ENCODE measurements at regions not wholly inside any gene's neighbourhood (a gene's known extent, or its start where the extent isn't known, plus 50 kb on each side); places are given as distances from the start of the nearest gene placed in this dataset.

DNA sequence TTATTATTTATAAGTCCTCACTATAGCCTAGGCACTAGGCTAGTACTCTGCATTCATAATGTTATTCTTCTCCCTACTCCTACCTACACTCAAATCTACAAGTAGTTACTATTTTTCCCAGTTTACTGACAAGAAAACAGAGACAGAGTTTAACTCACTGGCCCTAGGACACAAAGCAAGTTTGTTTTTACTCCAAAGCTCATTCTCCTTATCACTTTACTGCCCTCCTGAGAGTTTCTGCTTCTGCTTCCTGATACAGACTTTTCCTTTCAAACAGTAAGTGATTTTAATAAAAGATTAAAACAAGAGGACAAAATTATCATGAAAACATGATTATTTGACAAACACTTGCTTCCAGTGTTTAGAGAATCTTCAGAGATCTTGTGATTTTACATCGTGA is 60.6 kb upstream of the CADPS start:
- no peaks in the 10 kb centered on the region for H3K27me3 ChIP-seq (ENCODE audit: insufficient read depth, poor library complexity, severe bottlenecking)
- no peak overlapping the region for H3K4me3 ChIP-seq (replicated peaks; ENCODE audit: insufficient read depth, low read length)
- TF ChIP-seq, protein P1, sequence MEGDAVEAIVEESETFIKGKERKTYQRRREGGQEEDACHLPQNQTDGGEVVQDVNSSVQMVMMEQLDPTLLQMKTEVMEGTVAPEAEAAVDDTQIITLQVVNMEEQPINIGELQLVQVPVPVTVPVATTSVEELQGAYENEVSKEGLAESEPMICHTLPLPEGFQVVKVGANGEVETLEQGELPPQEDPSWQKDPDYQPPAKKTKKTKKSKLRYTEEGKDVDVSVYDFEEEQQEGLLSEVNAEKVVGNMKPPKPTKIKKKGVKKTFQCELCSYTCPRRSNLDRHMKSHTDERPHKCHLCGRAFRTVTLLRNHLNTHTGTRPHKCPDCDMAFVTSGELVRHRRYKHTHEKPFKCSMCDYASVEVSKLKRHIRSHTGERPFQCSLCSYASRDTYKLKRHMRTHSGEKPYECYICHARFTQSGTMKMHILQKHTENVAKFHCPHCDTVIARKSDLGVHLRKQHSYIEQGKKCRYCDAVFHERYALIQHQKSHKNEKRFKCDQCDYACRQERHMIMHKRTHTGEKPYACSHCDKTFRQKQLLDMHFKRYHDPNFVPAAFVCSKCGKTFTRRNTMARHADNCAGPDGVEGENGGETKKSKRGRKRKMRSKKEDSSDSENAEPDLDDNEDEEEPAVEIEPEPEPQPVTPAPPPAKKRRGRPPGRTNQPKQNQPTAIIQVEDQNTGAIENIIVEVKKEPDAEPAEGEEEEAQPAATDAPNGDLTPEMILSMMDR (IDR thresholded peaks at IDR 0.05; ENCODE audit: insufficient read depth, low read length) = no peak
- TF ChIP-seq GABPA (IDR thresholded peaks at IDR 0.05; ENCODE audit: low read depth) (no peak), SPI1 (IDR thresholded peaks at IDR 0.05; ENCODE audit: borderline replicate concordance, low read depth) (no peak), POLR2AphosphoS5 (IDR thresholded peaks at IDR 0.05; ENCODE audit: low read depth) (no peak)
- TF ChIP-seq, protein P2, sequence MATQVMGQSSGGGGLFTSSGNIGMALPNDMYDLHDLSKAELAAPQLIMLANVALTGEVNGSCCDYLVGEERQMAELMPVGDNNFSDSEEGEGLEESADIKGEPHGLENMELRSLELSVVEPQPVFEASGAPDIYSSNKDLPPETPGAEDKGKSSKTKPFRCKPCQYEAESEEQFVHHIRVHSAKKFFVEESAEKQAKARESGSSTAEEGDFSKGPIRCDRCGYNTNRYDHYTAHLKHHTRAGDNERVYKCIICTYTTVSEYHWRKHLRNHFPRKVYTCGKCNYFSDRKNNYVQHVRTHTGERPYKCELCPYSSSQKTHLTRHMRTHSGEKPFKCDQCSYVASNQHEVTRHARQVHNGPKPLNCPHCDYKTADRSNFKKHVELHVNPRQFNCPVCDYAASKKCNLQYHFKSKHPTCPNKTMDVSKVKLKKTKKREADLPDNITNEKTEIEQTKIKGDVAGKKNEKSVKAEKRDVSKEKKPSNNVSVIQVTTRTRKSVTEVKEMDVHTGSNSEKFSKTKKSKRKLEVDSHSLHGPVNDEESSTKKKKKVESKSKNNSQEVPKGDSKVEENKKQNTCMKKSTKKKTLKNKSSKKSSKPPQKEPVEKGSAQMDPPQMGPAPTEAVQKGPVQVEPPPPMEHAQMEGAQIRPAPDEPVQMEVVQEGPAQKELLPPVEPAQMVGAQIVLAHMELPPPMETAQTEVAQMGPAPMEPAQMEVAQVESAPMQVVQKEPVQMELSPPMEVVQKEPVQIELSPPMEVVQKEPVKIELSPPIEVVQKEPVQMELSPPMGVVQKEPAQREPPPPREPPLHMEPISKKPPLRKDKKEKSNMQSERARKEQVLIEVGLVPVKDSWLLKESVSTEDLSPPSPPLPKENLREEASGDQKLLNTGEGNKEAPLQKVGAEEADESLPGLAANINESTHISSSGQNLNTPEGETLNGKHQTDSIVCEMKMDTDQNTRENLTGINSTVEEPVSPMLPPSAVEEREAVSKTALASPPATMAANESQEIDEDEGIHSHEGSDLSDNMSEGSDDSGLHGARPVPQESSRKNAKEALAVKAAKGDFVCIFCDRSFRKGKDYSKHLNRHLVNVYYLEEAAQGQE (IDR thresholded peaks at IDR 0.05; ENCODE audit: insufficient replicate concordance, low read depth) = no peak
- no peak overlapping the region for H3K27ac ChIP-seq (replicated peaks)
- no peak for DNase-seq (ENCODE audit: low read depth in 1 of 2, low spot score in 1 of 2)

DNA sequence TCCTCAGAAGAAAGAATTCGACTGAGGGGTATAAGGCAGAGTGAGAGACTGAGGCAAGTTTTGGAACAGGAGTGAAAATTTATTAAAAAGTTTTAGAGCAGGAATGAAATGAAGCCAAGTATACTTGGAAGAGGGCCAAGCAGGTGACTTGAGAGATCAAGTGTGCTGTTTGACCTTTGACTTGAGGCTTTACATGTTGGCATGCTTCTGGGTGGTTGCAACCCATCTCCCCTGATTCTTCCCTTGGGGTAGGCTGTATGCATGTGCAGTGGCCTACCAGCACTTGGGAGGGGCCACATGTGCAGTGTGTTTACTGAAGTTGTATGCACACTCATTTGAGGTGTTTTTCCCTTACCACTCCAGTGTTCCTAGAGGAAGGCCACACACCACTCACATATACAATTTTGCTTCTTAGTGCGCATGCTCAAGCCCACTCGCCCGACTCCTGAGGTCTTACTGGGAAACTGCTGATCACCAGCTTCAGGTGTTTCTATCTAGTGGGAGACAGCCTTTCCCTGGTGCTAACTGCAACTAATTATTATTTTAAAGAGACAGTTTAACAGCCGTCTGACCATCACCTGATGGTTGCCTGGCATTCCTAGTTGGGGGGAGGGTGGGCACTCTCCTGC is 61.5 kb upstream of the CADPS start:
- Histone ChIP-seq H3K27me3 (ENCODE audit: insufficient read depth, poor library complexity, severe bottlenecking) (no peaks in the 10 kb centered on the region), H3K27ac (replicated peaks) (no peak overlapping the region), H3K4me3 (replicated peaks; ENCODE audit: insufficient read depth, low read length) (no peak overlapping the region)
- no peak for TF ChIP-seq SPI1 (IDR thresholded peaks at IDR 0.05; ENCODE audit: borderline replicate concordance, low read depth)
- TF ChIP-seq, protein P1 (IDR thresholded peaks at IDR 0.05; ENCODE audit: insufficient read depth, low read length) = no peak
- no peak for TF ChIP-seq POLR2AphosphoS5 (IDR thresholded peaks at IDR 0.05; ENCODE audit: low read depth)
- TF ChIP-seq, protein P2 (IDR thresholded peaks at IDR 0.05; ENCODE audit: insufficient replicate concordance, low read depth) = no peak
- no peak for TF ChIP-seq GABPA (IDR thresholded peaks at IDR 0.05; ENCODE audit: low read depth)
- no peak for DNase-seq (ENCODE audit: low read depth in 1 of 2, low spot score in 1 of 2)

DNA sequence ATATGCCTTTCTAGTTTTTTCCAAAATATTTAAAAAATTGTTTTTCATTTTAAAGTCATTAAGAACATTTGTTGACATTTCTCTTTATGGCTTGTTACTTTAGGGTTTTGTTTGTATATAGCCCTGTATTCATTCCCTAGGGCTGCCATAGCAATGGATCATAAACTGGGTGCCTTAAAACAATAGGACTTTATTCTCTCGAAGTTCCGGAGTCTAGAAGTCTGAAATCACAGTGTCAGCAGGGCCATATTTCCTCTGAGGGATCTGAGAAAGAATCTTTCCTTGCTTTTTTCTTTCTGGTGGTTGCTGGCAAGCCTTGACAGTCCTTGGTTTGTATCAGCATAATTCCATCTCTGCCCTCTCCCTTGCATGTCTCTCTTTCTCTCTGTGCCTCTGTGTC is 63.4 kb upstream of the CADPS start:
- TF ChIP-seq GABPA (IDR thresholded peaks at IDR 0.05; ENCODE audit: low read depth) (no peak), POLR2AphosphoS5 (IDR thresholded peaks at IDR 0.05; ENCODE audit: low read depth) (no peak), SPI1 (IDR thresholded peaks at IDR 0.05; ENCODE audit: borderline replicate concordance, low read depth) (no peak)
- TF ChIP-seq, protein P1 (IDR thresholded peaks at IDR 0.05; ENCODE audit: insufficient read depth, low read length) = no peak
- TF ChIP-seq, protein P2 (IDR thresholded peaks at IDR 0.05; ENCODE audit: insufficient replicate concordance, low read depth) = no peak
- DNase-seq (ENCODE audit: low read depth in 1 of 2, low spot score in 1 of 2) = no peak

More for the DNA sequence above, 63.4 kb upstream of the CADPS start:
- H3K4me3 ChIP-seq (replicated peaks; ENCODE audit: insufficient read depth, low read length) = no peak overlapping the region
- H3K27ac ChIP-seq (replicated peaks) = no peak overlapping the region
- H3K27me3 ChIP-seq (ENCODE audit: insufficient read depth, poor library complexity, severe bottlenecking) = no peaks in the 10 kb centered on the region

All from HL-60 (cell line).